ENCODE measurements at regions not wholly inside any gene's neighbourhood (a gene's known extent, or its start where the extent isn't known, plus 50 kb on each side); places are given as distances from the start of the nearest gene placed in this dataset.

DNA sequence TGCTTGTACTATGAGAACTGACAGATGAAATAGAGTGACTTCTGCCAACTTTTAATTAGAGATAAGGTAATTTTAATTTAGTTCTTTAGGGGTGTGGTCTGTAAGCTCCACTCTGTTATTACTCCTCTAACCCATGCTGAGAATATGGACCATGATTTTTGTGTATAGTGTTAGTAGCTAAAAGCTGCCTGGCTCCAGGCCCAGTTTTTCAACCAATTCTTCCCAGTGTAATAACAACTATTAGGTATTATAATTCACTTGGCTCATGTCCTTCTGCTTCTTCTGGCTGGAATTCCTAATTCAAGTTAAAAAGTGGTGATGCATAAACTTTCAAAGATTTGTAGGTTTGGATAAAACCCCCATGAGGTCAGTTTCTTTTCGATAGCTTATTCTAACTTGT lies 216.3 kb downstream of the ISL1 start:
- Mint-ChIP-seq H3K36me3 (ENCODE audit: low read depth) (no peaks in the 10 kb centered on the region), H3K9me3 (no peaks in the 10 kb centered on the region), H3K4me1 (no peaks in the 10 kb centered on the region), H3K27ac (no peak overlapping the region), H3K27me3 (ENCODE audit: low read depth) (no peaks in the 10 kb centered on the region), H3K4me3 (no peak overlapping the region)
- TF ChIP-seq CTCF (IDR thresholded peaks at IDR 0.05; ENCODE audit: unreplicated experiment in 3 of 3), result no peak

DNA sequence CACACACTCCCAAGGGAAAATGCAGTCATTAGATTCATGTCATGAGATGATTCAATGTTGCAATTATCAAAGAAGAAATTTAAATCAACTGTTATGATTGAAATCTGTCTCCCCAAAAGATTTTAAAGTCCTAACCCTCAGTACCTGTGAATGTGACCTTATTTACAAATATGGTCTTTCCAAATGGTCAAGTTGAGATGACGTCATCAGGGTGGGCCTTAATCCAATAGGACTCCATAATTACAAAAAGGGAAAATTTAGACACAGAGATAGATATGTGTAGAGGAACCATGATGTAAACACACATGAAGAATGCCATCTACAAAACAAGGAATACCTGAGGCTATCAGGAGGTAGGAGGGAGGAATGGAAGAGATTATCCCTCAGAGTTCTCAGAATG lies 221.1 kb downstream of the ISL1 start:
- no peaks in the 10 kb centered on the region for H3K9me3 Mint-ChIP-seq
- no peak for TF ChIP-seq CTCF (IDR thresholded peaks at IDR 0.05; ENCODE audit: unreplicated experiment in 3 of 3)
- H3K27ac Mint-ChIP-seq, result no peak overlapping the region
- no peaks in the 10 kb centered on the region for H3K27me3 Mint-ChIP-seq (ENCODE audit: low read depth)
- H3K4me3 Mint-ChIP-seq, result no peak overlapping the region
- H3K4me1 Mint-ChIP-seq, result no peaks in the 10 kb centered on the region
- H3K36me3 Mint-ChIP-seq (ENCODE audit: low read depth), result no peaks in the 10 kb centered on the region

GRCh38 chr5:51606921-51607320 lies 223.7 kb downstream of the ISL1 start:
- TF ChIP-seq CTCF (IDR thresholded peaks at IDR 0.05; ENCODE audit: unreplicated experiment in 3 of 3), result no peak
- no peaks in the 10 kb centered on the region for H3K9me3 Mint-ChIP-seq
- no peak overlapping the region for H3K4me3 Mint-ChIP-seq
- H3K36me3 Mint-ChIP-seq (ENCODE audit: low read depth), result no peaks in the 10 kb centered on the region
- H3K27ac Mint-ChIP-seq, result no peak overlapping the region
- H3K4me1 Mint-ChIP-seq, result no peaks in the 10 kb centered on the region
- no peaks in the 10 kb centered on the region for H3K27me3 Mint-ChIP-seq (ENCODE audit: low read depth)

GRCh38 chr5:51618234-51618633 lies 235.0 kb downstream of the ISL1 start:
- no peak for TF ChIP-seq CTCF (IDR thresholded peaks at IDR 0.05; ENCODE audit: unreplicated experiment in 3 of 3)
- Mint-ChIP-seq H3K27me3 (ENCODE audit: low read depth) (no peaks in the 10 kb centered on the region), H3K36me3 (ENCODE audit: low read depth) (no peaks in the 10 kb centered on the region), H3K4me3 (no peak overlapping the region), H3K9me3 (no peaks in the 10 kb centered on the region), H3K4me1 (peaks cover 7% of the 10 kb centered on the region), H3K27ac (no peak overlapping the region)

DNA sequence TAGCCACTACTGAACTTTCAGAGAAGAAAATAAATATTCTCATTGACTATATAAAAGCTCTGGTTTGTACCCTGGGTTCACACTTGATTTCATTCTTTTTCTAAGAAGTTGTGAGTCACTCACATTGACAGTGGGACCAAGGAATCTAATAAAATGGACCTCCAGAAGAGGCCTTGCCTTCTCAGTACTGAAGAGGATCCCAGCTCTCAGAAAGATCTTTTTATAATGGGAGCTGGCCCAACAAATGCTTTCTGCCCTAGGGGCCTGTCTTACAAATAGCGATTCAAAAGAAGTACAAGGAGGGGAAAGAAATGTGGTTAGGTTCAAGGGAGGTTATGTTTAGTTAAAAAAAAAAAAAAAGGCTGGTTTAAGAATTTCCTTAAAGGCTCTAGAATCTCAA lies 237.9 kb downstream of the ISL1 start:
- Mint-ChIP-seq H3K36me3 (ENCODE audit: low read depth) (no peaks in the 10 kb centered on the region), H3K27me3 (ENCODE audit: low read depth) (peaks cover 4% of the 10 kb centered on the region)
- no peak for TF ChIP-seq CTCF (IDR thresholded peaks at IDR 0.05; ENCODE audit: unreplicated experiment in 3 of 3)

DNA sequence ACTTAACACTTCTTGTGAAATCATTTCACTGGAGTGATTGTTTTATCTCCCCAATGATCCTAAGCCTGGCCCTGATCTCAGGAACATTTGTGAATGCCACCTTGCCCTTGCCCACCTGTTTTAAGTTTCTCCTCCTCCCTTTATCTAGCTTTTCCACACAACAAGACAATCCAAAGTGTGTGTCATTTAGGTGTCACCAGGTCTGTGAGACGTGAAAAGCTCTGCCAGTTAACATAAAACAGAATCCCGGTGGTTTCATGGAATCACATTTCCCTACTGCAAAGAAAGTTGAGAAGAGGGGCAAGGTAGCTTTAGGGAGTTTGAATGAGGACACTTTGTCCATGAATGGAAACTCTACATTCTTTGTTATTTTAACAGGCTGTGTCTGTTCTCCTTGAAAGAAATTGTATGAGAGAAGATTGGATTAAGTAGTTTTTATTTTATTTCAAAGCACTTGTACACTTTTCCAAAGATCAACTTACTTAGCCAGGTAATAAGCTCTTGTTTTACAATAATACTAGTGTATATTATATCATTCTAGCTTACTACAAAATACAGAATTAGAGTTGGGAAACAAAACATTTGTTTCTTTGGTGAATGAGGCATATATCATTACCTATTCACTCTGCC lies 239.0 kb downstream of the ISL1 start:
- Mint-ChIP-seq H3K36me3 (ENCODE audit: low read depth) (no peaks in the 10 kb centered on the region), H3K27ac (peak overlapping the region in 1 of 3 experiments; percentile 19), H3K27me3 (ENCODE audit: low read depth) (peaks cover 4% of the 10 kb centered on the region), H3K9me3 (no peaks in the 10 kb centered on the region), H3K4me3 (no peak overlapping the region), H3K4me1 (peaks cover 7% of the 10 kb centered on the region)
- TF ChIP-seq CTCF (IDR thresholded peaks at IDR 0.05; ENCODE audit: unreplicated experiment in 3 of 3), result no peak

More for the DNA sequence above, 237.9 kb downstream of the ISL1 start:
- H3K9me3 Mint-ChIP-seq, result no peaks in the 10 kb centered on the region
- no peak overlapping the region for H3K4me3 Mint-ChIP-seq
- peaks cover 7% of the 10 kb centered on the region for H3K4me1 Mint-ChIP-seq
- H3K27ac Mint-ChIP-seq, result no peak overlapping the region
